Fibroblast of the aortic adventitia (primary cell): ENCODE measurements at regions not wholly inside any gene's neighbourhood (a gene's known extent, or its start where the extent isn't known, plus 50 kb on each side); places are given as distances from the start of the nearest gene placed in this dataset.

Experiments used
- DNase-seq: peaks from one replicate; pipeline ENCODE4 v3.0.0-alpha.2; 2010; ENCODE audit warnings: low read depth
- H3K4me3 ChIP-seq: 2 replicates; pipeline ENCODE4 v1.5.1; 2011; ENCODE audit warnings: low read depth, mild to moderate bottlenecking, control low read depth, low read length, moderate library complexity
- TF ChIP-seq, protein P1 (sequence below): IDR thresholded peaks from 2 replicates; pipeline ENCODE4 v1.5.1; 2011; ENCODE audit warnings: mild to moderate bottlenecking, low read length, control low read depth, inconsistent platforms; ENCODE audit not compliant: insufficient read depth

DNA sequence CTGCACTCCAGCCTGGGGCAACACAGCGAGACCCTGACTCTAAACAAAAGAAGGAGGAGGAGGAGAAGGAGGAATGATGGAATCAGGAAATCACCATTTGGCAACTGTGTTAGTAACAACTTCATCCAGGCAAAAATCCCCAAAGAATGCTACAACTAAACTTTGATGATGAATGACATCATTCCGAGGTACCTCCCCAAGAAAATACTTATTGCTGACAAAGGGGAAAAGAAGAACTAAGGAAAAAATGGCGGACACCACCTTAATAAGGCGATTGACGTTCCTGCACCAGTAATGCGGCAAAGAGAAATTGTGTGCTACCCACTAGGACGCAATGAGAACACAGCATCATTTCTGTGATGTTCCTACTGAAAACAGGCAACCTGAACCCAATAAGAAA is 78.2 kb upstream of the SLC6A11 start:
- DNase-seq: no peak
- TF ChIP-seq, protein P1, sequence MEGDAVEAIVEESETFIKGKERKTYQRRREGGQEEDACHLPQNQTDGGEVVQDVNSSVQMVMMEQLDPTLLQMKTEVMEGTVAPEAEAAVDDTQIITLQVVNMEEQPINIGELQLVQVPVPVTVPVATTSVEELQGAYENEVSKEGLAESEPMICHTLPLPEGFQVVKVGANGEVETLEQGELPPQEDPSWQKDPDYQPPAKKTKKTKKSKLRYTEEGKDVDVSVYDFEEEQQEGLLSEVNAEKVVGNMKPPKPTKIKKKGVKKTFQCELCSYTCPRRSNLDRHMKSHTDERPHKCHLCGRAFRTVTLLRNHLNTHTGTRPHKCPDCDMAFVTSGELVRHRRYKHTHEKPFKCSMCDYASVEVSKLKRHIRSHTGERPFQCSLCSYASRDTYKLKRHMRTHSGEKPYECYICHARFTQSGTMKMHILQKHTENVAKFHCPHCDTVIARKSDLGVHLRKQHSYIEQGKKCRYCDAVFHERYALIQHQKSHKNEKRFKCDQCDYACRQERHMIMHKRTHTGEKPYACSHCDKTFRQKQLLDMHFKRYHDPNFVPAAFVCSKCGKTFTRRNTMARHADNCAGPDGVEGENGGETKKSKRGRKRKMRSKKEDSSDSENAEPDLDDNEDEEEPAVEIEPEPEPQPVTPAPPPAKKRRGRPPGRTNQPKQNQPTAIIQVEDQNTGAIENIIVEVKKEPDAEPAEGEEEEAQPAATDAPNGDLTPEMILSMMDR: no peak

GRCh38 chr3:10738688-10739372 is 77.2 kb upstream of the SLC6A11 start:
- H3K4me3 ChIP-seq: peak overlapping the region; percentile 53
- TF ChIP-seq, protein P1: peak; percentile 82
- peak; percentile 68 for DNase-seq

More for the DNA sequence above, 78.2 kb upstream of the SLC6A11 start:
- no peak overlapping the region for H3K4me3 ChIP-seq

- DNase-seq: no peak
- TF ChIP-seq, protein P1: no peak
- no peak overlapping the region for H3K4me3 ChIP-seq
These were observed 75.1 kb upstream of the SLC6A11 start for GRCh38 chr3:10740954-10741353.

DNA sequence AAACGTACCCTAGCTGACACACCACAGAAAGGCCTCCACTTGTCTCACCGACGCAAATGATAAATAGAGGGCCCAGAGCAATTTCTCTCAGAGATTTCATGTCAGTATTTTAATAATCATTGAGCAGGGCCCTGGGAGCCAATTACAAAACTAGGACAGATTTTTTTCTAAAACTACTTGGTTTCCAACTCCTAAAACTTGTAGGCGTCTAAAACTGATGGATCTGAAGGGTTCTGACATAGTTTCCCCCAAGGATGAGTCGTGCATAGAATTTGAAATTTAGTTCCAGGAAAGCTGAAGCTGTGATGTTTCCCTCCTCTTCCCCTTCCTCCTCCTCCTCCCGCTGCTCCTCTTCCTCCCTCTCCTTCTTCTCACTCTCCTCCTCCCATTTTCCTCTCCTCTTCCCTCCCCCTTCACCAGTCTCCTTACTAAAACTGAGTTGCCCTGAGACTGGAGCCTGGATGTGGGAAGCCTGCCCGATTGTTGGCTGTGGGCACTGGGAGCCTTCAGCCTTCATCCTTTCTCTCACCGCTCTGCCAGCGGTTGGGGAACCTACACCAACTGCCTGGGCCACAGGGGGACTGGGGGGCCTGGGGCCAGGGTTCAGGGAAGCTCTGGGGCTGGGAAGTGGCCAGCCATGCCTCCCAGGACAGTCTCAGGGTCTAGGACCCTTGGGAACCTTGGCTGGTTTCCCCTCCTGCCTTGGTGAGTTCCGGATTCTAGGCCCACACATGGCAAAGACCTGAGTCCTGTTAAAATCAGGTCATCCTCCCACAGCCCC is 73.9 kb upstream of the SLC6A11 start:
- no peak overlapping the region for H3K4me3 ChIP-seq
- no peak for DNase-seq
- TF ChIP-seq, protein P1: no peak

DNA sequence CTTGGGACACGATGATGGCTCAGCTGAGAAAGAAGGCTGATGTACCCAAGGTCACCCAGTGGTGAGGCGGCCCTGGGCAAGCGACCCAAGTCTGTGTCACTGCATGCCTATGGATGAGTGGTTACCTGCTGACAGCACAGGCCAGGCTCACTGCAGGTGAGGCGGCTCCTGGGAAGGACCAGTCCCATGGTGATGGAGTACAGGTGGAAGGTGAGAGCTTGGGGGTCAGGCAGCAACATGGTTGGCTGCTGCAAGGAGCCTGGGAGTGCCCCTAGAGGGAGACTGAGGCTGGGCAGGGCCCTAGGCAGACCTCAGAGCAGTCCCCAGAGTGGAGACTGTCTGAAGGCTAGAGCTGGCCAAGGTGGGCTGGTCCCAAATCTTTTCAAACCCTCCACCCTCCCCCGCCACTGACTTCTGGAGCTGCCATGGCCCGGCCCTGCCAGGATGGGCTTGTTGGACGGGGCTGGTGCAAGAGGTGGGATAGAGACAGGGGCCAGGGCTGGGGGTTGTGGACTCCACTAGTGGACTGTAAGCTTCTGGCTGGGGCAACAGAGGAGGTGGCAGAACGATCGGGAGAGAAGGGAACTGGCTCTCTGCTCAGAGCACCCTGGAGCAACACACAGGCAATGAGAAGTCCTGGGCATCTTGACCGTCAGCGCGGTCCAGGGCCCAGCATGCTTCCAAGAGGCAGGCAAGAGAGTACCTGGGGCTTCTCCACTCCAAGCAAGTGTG is 72.5 kb upstream of the SLC6A11 start:
- TF ChIP-seq, protein P1: no peak
- H3K4me3 ChIP-seq: no peak overlapping the region
- no peak for DNase-seq

GRCh38 chr3:10744098-10744465 is 71.9 kb upstream of the SLC6A11 start:
- no peak for DNase-seq

More at GRCh38 chr3:10744098-10744465, 71.9 kb upstream of the SLC6A11 start:
- H3K4me3 ChIP-seq: no peak overlapping the region
- TF ChIP-seq, protein P1: no peak
